ENCODE measurements at regions not wholly inside any gene's neighbourhood (a gene's known extent, or its start where the extent isn't known, plus 50 kb on each side); places are given as distances from the start of the nearest gene placed in this dataset.
"Not testable (repeated sequence)": the region's sequence is repeated elsewhere in the genome, so short reads cannot be mapped to it uniquely, and the experiment has no call there.

- DNase-seq = no peak
These were observed 106.8 kb upstream of the FST start for GRCh38 chr5:53373451-53374158.

GRCh38 chr5:53376853-53377252 is 103.6 kb upstream of the FST start:
- no peak for DNase-seq

- no peak for DNase-seq
These were observed 102.2 kb upstream of the FST start for GRCh38 chr5:53378190-53378589.

GRCh38 chr5:53378590-53379247 is 101.7 kb upstream of the FST start:
- DNase-seq = no peak

GRCh38 chr5:53386341-53386740 is 94.1 kb upstream of the FST start:
- no peak for DNase-seq

GRCh38 chr5:53389093-53389492 is 91.3 kb upstream of the FST start:
- no peak for DNase-seq

- no peak for DNase-seq
These were observed 88.4 kb upstream of the FST start for GRCh38 chr5:53392073-53392472.

- DNase-seq = no peak
These were observed 85.6 kb upstream of the FST start for GRCh38 chr5:53394808-53395207.

GRCh38 chr5:53397141-53397757 is 83.2 kb upstream of the FST start:
- no peak for DNase-seq

- no peak for DNase-seq
These were observed 82.6 kb upstream of the FST start for GRCh38 chr5:53397845-53398244.

GRCh38 chr5:53399926-53400697 is 80.3 kb upstream of the FST start:
- no peak for DNase-seq

GRCh38 chr5:53403291-53403690 is 77.1 kb upstream of the FST start:
- DNase-seq = no peak

GRCh38 chr5:53403758-53404157 is 76.7 kb upstream of the FST start:
- no peak for DNase-seq

GRCh38 chr5:53405396-53405795 is 75.0 kb upstream of the FST start:
- no peak for DNase-seq

- DNase-seq = no peak
These were observed 73.7 kb upstream of the FST start for GRCh38 chr5:53406630-53407316.

GRCh38 chr5:53407373-53407772 is 73.1 kb upstream of the FST start:
- DNase-seq = no peak

- DNase-seq = no peak
These were observed 69.0 kb upstream of the FST start for GRCh38 chr5:53411388-53411787.

- not testable (repeated sequence) for DNase-seq
These were observed 67.9 kb upstream of the FST start for GRCh38 chr5:53412499-53412898.

- no peak for DNase-seq
These were observed 64.2 kb upstream of the FST start for GRCh38 chr5:53416144-53416738.

GRCh38 chr5:53418409-53418808 is 62.0 kb upstream of the FST start:
- no peak for DNase-seq

- no peak for DNase-seq
These were observed 61.4 kb upstream of the FST start for GRCh38 chr5:53418826-53419658.

- no peak for DNase-seq
These were observed 57.9 kb upstream of the FST start for GRCh38 chr5:53422539-53422938.
